ENCODE measurements at regions not wholly inside any gene's neighbourhood (a gene's known extent, or its start where the extent isn't known, plus 50 kb on each side); places are given as distances from the start of the nearest gene placed in this dataset.
"Not testable (repeated sequence)": the region's sequence is repeated elsewhere in the genome, so short reads cannot be mapped to it uniquely, and the experiment has no call there.

DNA sequence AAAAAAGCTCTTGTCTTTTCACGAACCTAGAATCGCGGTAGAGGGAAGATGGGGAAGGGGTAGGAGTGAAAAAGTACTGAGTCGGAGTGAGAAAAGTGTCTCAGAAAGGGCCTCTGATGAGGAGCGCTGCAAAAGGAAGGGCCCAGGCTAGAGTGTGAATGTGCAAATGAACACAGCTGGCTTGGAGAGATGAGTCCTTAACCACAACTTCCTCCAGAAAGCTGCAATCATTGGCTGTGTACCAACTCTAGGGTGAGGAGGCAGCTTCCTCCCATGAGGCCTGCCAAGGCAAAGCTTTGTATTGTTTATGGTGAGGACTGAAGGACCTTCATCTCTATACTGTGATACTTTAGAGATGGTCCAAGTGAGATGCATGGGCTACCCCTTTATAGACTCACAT, 566.9 kb upstream of the ANO5 start:
- peak; percentile 6 for DNase-seq

DNA sequence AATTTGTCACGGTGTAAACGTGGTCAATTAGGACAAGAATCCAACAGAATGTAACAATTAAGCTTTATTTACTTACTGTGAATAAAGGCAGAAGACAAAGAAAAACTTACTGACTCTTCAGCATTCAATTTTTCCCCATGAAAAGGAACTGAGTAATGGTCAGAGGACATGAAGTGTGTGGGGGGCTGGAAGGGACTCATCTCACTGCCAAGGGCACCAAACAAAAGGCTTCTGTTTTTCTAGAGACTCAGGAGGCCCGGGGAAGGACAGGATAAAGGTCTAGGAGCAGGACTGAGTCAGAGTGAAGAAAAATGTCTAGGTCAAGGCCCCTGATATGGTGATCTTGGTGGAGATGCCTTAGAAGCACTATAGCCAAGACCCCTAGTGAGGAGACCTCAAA, 564.2 kb upstream of the ANO5 start:
- DNase-seq, result no peak

DNA sequence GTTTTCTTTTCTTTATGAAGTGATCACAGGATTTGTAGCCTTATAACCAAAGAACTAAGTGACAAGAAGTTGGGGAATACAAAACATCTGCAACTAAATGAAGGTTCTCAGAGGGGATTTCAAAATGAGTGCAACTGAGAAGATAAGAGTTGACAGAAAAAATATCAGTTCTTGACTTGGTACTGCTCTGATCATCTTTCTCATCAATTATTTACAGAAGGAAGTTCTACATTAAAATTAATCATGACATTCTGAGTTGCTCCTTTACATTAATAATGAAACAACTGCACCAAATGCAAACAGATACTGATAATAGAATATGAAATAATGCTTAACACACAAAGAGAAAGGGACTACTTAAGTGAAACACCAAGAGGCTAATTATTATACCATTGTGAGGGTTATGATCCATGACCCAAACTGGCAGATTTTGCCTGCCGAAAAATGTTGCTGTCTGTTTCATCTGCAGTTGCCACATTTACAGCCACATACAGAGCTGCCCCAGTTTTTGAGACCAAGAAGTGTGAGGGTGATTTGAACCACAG, 561.9 kb upstream of the ANO5 start:
- DNase-seq, result no peak

DNA sequence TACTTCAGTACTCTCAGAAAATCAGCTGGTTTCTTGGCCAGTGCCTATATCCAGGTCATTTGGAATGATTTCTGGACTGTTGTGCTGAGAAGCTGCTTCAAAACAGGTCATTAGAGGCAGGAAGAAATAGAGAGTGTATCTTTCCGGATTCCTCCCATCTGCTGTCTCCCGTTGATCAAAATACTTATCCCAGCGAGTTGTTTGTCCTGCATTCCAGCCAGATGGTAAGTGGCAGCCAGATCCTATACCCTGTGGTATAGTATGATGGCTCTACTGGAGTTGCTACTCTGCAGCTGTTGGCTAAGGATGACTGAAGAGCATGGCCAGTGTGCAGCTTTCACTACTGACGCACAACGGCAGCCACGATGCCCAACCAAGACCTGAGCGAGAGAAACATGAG, 560.9 kb upstream of the ANO5 start:
- no peak for DNase-seq

DNA sequence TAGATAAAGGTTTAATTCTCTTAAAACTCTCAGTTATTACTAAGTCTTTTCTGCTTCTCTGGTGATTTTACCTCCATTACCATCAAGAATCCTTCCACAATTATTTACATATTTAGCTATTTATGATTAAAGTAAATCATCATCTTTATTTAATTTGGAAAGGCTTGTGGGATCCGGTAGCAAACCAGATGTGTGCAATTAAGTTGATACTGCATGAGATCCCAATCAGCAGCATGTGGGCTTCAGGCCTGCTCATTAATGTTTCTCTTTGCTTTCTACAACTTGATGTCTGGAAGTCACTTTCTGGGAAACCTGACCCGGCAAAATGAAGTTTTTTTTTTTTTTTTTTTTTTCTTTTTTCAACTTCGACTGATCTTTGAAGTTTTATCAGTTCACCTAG, 558.4 kb upstream of the ANO5 start:
- no peak for DNase-seq

DNA sequence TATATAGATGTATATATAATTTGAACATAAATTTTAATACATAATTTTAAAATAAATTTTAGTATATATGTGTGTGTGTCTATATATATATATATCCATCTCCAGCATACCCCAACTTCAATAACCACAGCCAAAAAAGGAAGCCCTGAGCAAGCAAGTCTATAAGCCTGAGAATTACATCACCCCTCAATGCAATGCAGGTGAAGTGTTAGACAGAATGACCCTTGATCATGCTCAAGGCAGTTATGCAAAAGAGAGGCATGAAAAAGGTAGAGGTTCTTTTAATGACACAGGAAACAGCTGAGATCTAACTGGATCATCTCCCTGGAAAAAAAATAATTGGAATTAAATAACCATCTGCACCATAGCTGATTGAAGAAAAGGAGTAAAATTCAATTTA, 557.9 kb upstream of the ANO5 start:
- no peak for DNase-seq

DNA sequence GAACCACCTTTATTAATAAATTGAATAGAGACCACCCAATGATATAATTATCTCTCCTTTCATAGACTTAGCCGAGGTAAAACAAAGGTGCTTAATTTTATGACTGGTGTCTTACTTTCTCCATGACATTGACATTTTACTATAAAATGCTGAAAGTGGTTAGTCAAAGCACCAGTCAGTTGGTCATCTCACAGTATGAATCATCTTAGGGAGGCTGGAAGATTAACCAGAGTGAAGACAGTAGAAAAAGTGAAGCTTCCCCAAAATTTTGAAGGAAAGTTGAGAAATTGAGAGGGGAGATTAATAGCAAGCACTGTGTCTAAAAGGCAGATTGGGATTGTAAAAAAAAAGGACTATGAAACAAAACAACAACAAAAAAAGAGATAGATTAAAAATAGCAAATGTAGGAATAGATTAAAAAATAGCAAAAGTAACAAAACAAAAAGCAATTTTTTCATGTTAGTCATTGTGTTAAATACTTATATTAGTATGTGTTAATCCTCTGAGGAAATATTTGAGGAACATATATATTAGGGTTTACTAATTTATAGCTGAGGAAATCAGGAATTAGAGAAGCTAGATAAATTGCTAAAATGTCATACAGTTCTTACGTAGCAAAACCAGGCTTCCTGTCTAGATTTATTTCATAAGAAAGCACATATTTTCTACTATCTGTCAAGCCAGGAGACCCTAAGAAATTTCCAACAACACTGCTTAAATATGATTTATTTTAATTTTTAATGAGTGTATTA, 557.3 kb upstream of the ANO5 start:
- DNase-seq, result no peak

DNA sequence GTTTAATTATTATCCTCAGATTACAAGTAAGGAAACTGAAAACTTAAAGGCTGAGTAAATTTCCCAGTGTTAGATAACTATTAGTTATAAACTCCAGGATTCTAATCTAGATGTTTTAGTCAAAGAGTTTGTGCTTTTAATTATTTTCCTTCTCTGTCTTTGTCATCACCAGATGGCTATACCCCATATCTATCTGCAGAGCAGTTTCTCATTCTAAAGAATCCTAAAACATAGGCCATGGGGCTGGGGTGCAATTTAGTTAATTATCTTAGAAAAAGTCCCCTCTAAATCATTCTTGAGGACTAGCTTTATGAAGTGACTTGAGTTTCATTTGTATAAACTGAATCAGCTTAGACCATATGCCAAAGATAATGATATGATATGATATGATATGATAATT, 556.3 kb upstream of the ANO5 start:
- no peak for DNase-seq

DNA sequence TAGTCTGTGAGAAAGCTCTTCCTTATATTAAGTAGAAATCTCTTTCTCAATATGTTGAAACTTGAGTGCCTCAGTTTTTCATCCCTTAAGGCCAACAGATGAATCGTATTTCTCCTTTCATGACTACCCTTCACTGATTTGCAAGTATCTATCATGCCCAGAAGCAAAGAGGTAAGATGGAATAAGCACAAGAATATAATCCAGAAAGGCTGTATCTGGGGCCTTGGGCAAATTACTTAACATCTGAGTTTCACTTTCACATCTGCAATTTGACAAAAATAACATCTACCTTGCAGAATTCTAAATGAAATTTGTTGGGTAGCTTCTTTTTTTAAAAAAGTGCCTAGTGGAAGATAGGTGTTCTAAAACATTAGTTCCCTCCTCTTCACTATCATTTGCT, 552.4 kb upstream of the ANO5 start:
- DNase-seq, result no peak

DNA sequence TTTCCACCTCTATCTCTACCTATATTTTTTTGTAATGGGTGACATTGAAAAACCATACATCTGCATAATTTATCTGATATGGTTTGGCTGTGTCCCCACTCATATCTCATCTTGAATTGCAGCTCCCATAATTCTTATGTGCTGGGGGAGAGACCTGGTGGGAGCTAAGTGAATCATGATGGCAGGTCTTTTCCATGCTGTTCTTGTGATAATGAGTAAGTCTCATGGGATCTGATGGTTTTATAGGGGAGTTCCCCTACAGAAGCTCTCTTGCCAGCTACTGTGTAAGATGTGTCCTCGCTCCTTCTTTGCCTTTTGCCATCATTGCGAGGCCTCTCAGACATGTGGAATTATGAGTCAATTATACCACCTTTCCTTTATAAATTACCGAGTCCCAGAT, 551.0 kb upstream of the ANO5 start:
- DNase-seq, result no peak

DNA sequence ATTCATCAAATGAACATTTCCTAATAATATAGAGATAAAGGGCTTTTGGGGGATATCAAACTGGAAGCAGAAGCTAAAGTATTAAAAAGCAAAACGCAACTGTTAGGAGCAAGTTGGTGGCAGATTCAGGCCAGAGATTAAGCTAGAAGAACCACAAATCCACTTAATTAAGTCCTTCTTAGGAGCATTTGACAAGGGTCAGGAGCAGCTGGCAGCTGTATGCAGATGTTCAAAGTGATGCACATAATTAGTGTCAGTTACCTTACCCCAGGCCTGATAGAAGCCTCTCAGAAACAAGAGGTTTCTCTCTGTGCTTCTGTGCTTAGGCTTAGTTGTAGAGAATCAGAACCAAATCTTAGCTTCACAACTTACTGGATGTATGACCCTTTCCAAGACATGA, 546.5 kb upstream of the ANO5 start:
- no peak for DNase-seq

DNA sequence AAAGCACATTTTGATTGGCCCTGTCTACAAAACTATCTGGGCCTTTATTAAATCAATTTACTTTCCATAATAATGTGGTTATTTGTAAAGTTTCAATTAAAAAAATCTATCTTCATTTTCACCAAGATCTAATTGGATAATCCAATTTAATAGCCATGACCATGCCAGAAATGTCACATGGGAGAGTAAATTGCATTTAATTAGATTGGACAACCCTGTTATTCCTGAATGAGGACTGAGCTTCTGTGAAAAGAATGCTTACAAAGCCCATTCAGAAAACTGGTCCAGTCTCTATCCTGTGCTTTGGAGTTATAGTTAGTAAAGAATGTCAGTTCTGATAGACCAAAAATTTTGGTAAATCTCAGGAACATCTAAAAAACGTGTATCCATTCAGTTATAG, 541.9 kb upstream of the ANO5 start:
- no peak for DNase-seq

DNA sequence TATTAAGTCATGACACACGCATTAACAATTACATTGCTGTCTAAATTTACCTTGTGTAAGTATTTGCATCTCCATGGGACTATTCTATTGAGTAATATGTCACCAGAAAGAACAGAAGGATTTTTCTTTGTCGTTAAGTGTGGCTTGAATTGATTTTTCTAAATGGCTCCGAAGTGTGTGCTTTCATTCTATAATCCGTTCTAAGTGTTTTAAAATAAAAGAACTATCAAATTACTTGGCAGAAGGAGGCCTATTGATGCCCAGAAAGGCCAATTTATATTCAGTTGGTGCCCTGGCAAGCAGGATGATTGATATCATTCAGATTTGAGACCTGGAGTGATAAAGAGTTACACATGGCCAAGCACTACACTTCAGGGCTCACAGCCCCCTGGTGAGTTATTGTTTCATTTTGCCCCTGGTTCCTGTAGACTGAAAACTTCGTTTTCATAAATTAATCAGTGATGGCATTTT, 538.9 kb upstream of the ANO5 start:
- DNase-seq, result no peak

DNA sequence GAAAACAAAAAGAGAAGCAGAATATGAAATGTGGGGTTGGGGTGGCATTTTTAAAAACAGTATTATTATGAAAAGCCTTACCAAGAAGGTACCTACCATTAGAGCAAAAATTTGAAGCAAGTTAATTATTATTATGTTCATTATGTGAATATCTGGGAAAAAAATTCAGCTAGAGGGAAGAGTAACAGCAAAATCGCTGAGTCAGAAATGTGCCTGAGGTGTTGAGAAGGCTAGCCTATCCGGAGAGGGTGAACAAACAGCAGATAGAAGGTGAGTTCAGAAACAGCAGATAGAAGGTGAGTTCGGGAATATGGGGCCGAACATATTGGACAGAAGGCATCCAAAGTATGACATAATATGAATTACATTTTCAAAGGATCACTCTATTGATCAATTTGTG, 536.8 kb upstream of the ANO5 start:
- no peak for DNase-seq

DNA sequence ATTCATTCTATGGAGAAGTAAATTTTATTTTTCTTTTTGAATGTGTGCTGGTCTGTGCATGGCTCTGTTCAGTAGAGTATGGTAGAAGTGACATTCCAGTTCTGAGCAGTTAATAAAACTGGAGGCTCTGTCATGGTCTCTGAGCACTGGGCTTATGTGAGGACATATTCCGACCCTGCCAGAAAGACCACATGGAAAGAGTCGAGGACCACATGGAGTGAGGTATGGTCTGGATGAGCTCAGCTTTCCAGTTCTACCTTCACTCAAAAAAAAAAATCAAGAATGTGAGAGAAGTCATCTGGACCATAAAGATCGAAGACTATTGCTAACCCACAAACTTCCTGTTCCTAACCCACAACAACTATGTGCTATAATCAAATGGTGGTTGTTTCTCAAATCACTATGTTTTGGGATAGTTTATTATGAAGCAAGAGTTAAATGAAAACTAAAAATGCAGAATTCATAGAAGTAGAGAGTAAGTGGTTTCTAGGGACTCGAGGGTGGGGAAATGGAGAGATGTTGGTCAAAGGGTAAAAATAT, 534.2 kb upstream of the ANO5 start:
- DNase-seq, result no peak

DNA sequence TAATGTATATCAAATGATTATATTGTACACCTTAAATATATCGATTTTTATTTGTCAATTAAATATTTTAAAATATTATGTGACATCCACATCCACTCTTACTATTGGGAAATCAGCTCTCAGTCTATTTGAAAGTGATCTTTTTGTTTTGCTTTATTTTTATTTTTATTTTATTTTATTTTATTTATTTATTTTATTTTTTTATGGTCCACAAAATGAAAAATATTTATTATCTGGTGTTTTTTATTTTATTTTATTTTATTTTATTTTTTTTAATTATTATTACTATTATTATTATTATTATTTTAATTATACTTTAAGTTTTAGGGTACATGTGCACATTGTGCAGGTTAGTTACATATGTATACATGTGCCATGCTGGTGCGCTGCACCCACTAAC, 533.5 kb upstream of the ANO5 start:
- not testable (repeated sequence) for DNase-seq

DNA sequence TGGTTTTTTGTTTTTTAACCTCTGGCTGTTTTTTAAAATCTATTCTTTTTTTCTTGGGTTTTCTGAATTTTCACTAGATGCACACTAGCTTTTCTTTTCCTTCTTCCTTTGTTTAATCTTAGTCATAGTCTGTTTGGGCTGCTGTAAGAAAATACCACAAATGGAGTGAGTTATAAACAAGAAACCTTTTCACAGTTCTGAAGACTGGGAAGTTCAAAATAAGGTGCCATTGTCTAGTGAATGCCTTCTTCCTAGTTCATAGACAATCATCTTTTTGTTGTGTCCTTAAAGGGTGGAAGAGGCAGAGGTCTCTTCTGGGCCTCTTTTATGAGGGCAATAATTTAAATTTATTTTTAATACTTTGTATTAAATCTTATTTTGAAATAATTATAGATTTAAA, 532.9 kb upstream of the ANO5 start:
- no peak for DNase-seq

DNA sequence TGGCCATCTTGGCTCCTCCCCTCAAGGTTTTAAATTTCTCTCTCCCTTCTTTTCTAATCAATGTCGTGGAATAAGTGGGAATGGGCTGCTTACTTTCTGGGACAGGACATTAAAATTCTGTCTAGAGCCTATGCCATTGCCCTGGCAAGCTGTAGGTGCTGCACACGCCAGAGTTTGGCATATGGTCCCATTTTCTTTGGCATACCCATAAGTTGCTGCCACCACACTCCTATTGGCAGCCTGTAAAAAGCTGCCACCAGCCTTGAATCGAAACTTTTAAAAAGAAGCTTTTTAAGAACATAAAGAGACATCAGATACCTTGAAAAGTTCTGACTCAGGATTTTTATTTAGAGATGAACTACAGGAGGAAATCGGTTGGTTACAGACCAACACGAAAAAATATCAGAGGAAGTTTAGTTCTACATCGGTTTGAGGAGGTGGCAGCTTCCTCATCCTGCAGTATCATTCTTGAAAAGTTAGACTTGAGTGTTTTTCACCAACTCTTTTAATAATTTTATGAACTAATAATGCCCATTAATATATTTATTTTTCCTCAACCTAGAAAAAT, 517.8 kb upstream of the ANO5 start:
- DNase-seq, result no peak

DNA sequence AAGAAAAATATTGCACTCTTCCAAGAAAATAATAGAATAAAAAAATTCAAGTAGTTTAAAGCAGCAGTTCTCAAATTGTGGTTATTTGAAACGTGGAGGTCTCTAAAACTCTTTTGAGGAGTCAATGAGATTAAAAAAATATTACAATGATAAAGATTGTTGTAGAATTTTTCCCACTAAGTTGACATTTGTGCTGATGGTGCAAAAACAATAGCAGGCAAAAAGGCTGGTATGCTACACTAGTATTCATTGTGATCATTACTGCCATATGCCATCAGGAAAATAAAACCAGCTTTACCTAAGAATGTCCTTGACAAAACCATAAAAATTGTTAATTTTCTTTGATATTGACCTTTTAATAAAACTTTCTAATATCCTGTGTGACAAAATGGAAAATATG, 505.2 kb upstream of the ANO5 start:
- no peak for DNase-seq

DNA sequence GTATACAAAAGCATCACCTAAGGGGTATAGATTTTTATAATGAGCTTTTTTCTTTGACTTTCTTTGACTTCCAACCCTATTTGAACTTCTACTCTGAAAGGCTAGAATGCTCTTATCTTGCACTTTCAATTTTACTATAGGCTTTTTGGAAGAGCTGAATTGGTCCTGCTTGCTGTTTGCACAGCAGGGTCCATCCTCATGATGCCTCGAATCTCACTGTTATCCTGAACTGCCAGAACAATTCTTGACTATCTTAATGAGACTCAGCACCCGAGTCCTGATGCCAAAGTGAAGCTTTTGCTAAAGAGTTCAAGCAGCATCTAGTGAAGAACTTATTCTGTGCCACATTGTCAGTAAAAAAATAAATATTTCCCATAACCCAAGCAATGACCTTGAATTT, 488.3 kb upstream of the ANO5 start:
- DNase-seq, result no peak

DNA sequence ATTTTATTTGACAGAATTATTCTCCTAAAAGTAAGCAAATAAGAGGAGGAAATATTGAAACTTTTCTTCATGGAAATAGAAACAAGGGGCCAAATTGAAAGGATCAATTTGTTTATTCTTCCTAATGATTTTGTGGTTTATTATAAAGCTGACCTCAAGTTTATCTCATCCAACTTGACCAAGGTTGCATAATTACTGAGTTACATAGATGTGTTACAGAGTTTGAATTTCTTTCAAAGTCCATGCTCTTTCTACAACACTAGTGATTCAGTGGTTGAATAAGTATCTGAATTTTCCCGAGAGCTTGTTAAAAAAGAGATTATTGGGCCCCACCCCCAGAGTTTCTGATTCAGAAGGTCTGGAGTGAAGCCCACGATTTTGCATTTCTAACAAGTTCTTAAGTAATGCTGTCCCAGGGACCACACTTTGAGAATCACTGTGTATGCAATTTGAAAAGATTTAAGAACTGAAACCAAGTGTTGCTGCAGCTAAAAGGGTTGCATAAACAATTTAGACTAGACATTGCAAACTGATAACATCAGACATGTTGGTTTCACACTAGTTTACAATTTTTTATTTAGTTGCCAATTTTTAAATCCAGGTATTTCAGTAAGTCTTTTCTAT, 485.7 kb upstream of the ANO5 start:
- DNase-seq, result no peak

DNA sequence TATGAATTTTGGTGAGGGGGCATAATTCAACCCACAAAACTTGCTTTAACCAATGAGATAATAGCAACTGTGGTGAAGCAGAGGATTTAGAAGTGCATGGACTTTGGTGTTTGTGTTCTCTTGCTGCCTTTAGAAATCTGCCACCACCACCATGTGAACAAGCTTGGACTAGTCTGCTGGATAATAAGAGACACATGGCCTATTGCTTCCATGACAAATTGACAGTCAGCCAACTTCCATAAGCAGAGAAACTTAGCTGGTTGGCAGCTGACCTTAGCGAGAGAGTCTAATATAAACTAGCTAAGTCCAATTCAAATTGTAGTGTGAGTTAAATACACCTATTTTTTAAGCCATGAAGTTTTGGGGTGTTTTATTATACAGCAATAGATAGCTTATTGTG, 482.1 kb upstream of the ANO5 start:
- no peak for DNase-seq

DNA sequence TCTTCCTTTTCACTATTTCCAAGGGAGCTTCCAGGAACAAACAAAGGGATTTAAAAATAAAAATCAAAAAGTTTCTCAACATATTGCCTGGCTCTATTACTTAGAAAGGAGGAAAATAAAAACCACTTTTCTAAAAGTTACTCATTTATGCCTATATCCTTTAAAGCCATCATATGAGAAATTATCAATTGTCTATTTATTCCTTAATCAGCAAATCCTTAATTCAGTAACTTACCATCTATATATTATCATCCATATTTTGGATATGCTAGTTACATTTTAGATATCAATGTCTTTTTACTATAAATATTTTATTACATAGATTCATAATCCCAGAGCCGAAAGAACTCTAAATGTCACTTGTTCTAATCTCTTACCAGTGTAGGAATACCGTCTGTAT, 481.5 kb upstream of the ANO5 start:
- no peak for DNase-seq

DNA sequence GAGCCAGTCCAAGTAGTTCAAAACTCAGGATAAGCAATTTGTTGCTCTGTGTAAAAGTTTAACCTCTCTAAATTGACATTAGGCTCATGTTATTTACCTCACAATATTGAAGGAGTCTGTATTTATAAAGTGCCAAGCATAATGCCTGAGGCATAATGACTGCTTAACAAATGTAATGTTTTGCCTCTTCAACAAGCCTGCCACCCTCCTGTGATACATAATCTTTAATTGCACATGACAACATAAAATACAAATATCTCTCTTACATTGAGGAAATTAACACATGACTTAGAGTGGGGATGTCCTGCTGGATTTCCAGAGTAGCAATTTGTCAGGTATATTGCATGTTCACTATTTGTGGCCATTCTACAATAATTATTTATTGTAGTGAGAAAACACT, 469.2 kb upstream of the ANO5 start:
- DNase-seq, result no peak

Data from activated CD4-positive, alpha-beta T cell treated with anti-CD3 and anti-CD28 coated beads, Interleukin-10, Interleukin-2, amounts not matched to agents 100 ng/mL and 50 ng/mL, durations not matched to agents 16 hours and 8 hours (primary cell).